Hematopoietic multipotent progenitor cell (in vitro differentiated cells): ENCODE measurements at regions not wholly inside any gene's neighbourhood (a gene's known extent, or its start where the extent isn't known, plus 50 kb on each side); places are given as distances from the start of the nearest gene placed in this dataset.

Experiments used
- DNase-seq, 3 donors: peaks; one replicate each; pipeline ENCODE4 v3.0.0-alpha.2; 2011 to 2015; ENCODE audit warnings: low read depth in 2 of 3, low spot score in 2 of 3

GRCh38 chr5:8751971-8752370 is 793.9 kb downstream of the SEMA5A start:
- no peak for DNase-seq

- no peak for DNase-seq
Observed at GRCh38 chr5:8752595-8752994, 793.3 kb downstream of the SEMA5A start.

DNA sequence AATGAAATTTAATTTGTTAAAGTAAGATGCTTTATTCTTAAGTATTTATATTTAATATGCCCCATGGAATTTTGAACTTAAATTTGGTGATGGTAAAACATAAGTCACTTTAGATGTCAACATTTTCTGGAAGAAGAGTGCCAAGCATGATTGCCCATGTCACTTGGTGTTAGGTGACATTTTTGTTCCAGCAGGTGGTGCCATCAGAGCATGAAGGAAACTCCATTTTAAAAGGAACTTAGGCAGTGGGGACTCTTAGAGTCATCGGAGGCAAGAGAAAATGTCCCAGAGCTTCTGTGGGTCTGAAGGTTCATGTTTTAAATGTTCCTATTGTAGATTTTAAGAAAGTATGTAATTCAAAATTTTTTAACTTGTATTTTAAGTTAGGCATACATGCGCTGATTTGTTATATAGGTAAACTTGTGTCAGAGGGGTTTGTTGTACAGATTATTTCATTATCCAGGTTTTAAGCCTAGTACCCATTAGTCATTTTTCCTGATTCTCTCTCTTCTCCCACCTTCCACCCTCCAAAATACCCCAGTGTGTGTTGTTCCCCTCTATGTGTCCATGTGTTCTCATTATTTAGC is 789.3 kb downstream of the SEMA5A start:
- DNase-seq = peak in 2 of 3 donors; percentile 13 to 53

DNA sequence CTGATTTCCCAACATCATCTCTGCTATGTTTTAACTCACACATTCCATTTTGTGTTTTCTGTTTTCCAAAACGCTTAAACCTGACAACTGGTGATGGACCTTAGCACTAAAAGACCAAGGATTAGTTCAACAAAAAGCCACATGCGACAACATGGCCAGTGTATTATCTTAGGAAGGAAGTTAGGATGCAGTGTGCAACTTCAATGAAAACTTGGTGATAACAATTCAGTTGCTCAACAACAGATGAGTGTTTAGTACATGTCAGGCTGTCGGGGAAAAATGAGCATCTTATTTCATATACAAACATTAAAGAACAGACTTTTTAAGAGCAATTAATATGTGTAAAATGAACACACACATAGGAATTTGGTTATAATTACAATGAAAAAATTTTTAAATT is 780.0 kb downstream of the SEMA5A start:
- DNase-seq = no peak

- DNase-seq = no peak
Observed at GRCh38 chr5:8766448-8766847, 779.4 kb downstream of the SEMA5A start.

- DNase-seq = no peak
Observed at GRCh38 chr5:8767111-8767510, 778.8 kb downstream of the SEMA5A start.

DNA sequence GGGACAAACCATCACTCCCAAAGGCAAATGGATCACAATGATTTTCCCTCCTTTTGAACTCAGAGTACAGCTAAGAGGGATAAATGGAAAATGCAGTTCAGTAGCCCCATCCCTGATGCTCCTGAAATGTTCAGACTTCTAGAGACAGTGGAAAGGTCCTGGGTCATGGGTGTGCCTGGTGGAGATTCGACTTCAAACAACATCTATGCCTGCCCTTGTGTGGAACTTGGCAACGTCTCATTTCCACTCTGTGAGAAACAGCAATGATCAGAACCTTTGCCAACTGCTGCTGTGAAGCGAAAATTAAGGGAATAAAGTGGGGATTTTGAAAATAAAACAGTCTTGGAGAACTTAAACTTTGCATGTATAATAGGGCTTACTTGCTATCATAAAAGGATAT is 778.1 kb downstream of the SEMA5A start:
- DNase-seq = no peak

GRCh38 chr5:8769631-8770030 is 776.2 kb downstream of the SEMA5A start:
- DNase-seq = no peak

DNA sequence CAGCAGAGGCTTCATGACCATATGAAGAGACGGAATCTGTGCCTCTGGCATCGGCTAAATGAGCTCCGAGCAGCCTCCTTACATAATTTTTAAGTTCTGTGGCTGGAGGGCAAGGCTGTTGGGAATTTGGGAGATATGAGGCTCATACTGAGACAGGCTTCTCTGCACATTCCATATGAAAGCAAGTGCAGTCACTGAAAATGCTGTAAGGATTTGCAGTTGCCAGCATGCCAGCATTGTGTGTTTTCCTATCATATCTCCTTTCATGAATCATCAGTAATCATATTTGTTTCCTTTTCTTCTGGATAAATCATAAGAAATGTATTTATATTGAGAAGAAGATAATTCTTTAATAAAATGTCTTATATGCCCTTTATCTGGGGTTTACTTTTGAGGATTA is 775.4 kb downstream of the SEMA5A start:
- DNase-seq = no peak

DNA sequence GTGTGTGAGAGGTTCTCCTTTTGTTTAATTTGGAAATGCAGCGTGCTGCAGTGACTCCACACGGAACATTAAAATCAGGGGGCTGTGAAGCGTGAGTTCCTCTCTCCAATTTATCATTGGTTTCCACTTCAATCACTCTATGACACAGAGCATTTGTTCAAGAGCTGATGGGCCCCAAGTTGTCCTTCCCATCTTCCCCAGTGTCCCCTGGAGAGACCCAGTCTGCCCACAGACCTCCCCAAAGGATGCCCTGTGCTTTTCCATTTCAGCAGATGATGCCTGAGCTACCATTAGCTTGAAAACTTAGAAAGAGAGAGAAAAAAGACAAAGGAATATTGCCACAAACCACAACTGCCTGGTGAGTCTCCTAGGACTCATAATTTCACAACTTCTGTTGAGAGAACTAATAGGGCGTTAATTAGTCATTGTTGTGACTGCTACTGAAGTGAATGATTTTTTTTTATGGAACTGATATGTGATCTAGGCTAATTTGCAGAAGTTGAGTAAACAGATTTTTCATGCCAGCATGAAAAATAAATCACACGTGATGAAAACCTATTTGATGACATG is 772.7 kb downstream of the SEMA5A start:
- DNase-seq = no peak

GRCh38 chr5:8784692-8785091 is 761.2 kb downstream of the SEMA5A start:
- DNase-seq = no peak

- no peak for DNase-seq
Observed at GRCh38 chr5:8788246-8788645, 757.6 kb downstream of the SEMA5A start.

- DNase-seq = no peak
Observed at GRCh38 chr5:8805653-8806052, 740.2 kb downstream of the SEMA5A start.

GRCh38 chr5:8807636-8808035 is 738.2 kb downstream of the SEMA5A start:
- DNase-seq = no peak

GRCh38 chr5:8811581-8811980 is 734.3 kb downstream of the SEMA5A start:
- DNase-seq = no peak

- no peak for DNase-seq
Observed at GRCh38 chr5:8813180-8813579, 732.7 kb downstream of the SEMA5A start.

DNA sequence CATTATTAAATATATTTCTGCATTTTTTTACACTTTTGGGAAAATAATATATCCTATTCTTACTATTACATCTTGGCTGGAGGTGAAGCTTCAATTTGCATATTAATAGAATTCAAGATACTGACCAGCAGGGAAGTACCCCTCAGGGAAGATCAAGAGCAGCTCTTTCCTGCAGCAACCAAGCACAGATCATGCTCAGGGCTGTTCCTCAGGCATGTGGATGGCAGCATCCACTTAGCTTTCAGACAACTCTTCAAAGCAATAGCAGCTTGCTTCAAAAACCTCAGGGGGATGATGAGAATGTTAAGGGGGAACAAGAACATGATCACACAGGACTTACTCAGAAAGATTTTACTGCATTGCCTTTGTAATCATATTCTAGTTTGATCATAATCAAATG is 731.8 kb downstream of the SEMA5A start:
- no peak for DNase-seq

DNA sequence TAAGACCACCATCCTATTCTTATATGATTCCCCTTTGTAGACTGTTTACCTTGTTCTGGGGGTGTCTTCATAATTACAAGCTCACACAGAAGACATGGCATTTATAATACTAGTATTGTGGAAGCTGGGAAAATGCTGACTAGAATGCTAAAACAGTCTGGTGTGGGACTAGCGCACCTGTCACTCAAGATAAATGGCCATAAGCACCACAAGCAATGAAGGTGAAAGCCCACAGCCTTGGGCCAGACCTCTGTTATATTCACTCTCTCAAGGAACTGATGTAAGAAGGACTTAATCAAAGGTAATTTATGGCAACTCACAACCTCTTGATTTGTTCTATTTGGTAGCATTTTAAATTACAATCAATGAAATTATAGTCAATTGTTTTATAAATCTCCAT is 721.5 kb downstream of the SEMA5A start:
- no peak for DNase-seq

- no peak for DNase-seq
Observed at GRCh38 chr5:8825139-8825757, 720.6 kb downstream of the SEMA5A start.

DNA sequence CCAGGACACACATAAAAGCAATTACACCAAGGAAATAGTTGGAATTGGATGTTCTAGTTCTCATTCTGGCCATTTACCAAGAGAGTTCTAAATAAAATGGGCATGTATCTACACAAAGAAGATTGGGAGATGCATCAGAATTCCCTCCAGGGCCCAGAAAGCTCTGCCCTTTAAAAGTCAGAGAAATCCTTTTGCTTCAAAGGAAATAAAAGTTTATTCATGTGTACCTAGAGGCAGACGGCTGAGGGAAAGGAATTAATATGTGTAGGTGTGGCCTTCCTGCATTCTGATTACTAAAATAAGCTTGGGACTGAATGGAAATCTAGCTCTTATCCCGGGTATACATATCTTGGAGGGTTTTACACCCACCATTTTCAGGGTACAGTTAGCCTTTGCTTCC is 719.4 kb downstream of the SEMA5A start:
- DNase-seq = no peak

- DNase-seq = no peak
Observed at GRCh38 chr5:8827696-8828095, 718.2 kb downstream of the SEMA5A start.

DNA sequence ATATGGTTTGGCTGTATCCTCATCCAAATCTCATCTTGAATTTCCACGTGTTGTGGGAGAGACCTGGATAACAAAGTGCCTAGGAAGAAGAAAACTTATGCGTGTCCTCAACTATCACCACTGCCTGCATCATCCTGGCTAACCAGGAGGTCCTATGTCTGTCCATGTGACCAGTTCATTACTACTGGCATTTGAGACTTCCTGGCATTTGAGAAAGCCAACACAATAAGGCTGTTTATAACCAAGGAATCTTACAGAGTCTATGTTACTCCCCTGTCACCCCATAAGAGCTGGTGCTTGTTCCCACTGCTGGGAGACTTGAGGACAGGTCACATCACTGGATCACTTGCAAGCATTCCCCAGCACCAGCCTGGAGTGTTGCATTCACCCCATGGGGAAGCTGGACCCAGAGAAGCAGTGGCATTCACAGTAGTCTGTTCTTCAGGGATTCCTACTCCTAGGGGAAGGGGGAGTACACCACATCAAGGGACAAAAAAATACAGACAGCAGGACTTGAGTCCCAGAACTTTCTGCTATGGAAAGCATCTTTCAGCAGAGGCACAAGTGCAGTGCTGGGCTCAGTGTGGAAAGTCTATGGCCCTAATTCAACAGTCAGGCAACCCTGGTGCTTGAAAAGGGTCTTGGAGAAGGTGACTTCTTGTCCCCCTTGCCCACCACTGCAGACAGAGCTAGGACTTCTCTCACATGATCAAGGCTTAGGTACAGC is 717.1 kb downstream of the SEMA5A start:
- no peak for DNase-seq
